ENCODE measurements at regions not wholly inside any gene's neighbourhood (a gene's known extent, or its start where the extent isn't known, plus 50 kb on each side); places are given as distances from the start of the nearest gene placed in this dataset.

DNA sequence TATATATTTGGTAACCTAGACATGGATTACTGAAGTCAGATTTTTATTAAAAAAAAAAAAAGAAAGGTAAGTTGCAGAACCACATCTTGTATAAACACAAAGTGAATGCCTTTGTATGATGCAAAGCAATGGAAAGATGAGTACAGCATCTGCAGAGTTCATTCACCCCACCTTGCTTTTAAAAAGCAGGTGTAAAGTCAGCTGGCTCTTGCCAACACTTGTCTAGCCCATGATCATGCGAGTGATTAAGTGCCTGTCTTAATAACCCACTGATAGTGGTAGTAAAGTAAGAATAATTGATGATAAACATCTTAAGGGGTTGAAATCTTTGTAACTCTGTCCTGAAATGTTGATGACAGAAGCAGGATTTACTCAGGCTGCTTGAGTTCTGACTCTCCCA, 710.4 kb downstream of the EFNB2 start:
- DNase-seq: no peak

DNA sequence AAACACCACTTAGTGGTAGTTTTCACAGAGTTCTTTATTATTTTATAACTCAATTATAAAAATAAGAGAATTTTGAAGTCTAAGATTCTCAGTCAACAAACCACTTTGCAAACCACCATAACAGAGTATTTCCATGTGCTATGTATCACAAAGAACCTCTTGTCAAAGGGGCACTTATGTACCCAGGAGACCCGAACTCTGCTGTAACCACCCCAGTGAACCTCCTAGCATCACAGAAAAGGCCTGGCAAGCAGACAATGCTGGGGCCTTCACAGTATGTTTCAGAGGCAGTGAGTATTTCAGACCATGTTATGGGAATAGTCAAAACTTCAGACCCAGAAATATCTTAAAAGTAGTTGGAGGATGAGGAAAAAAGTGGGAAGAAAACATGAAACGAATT, 714.1 kb downstream of the EFNB2 start:
- DNase-seq: no peak

DNA sequence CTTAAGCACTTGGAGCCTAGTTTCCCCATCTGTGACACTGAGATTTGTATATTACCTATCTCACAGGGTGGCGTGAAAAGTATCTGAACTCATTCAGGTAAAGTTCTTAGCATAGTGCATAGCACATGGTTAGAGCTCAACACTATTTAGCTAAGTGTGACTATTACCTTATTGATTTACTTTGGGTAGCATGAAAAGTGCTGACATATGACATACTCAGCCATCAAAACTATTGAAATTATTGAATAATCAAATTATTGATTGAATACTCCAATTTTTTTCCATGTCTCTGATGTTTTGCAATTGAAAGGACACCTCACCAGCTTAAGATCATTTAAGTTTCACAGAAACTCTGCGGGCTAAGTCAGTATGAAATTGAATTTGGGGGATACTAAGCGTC, 715.0 kb downstream of the EFNB2 start:
- no peak for DNase-seq

DNA sequence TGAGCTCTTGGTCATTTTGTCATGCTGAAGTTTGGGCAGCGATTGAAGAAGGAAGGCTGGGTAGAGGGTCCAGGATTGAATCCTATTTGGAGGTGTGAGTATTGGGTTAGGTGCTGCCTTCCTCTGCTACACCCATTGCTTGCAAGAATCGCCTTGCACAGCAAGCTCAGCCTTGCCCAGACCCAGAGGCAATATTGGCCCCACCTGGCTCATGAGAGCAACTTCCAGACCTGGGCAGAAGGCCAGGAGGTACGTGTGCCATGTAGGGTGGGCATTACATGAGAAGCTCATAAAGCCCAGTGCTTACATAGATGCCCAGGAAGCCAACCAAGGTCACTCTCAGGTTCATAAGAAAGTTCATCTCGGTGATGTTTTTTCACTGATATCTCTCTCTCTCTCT, 718.0 kb downstream of the EFNB2 start:
- DNase-seq: no peak

DNA sequence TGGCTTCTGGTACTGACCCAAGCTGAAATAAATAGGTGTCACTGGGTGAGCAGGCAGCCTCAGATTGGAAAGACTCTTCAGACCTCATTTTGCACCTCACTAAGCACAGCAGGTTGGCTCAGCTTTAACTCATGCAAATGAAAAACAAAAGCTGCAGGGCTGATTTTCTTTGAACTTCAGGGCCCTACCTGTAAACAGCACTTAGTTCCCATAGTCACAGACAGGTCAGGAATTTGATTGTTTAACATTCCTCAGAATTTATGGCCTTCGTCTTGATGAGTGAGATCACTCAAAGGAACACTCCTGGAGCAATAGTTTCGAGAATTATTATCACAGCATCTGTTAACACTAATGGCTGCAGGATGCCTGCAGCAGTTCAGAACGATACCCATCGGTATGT, 718.5 kb downstream of the EFNB2 start:
- no peak for DNase-seq

- DNase-seq: no peak
These were observed 720.6 kb downstream of the EFNB2 start for GRCh38 chr13:105814902-105815250.

DNA sequence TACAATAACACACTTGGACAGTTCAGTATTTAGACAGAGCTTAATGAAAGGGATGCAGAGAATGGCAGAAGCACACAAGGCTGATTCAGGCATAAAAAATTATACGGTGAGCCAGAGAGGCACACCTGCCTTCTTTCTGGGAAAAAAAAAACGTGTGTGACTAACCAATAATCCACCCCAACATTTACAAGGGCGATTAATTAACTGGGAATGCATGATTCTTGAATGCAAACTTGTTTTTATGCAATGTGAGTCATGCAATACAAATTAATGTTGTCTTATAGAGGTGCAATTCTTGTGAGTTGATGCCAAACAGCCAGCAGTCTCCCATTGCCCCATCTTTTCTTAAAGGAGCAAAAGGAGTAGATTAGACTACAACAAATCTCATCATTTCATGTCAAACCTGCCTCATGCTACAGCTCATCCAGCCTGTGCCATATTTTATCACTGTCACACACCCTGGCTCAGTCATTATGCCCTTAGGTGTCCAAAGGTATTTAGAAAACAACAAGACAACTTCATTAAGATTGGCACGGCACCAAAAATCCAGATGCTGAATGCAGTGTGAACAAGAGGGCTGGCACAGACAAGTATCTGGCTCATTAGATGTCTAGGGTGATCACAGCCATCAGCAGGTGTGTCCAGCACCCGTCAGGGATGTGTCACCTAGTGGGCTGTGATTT, 721.1 kb downstream of the EFNB2 start:
- DNase-seq: no peak

DNA sequence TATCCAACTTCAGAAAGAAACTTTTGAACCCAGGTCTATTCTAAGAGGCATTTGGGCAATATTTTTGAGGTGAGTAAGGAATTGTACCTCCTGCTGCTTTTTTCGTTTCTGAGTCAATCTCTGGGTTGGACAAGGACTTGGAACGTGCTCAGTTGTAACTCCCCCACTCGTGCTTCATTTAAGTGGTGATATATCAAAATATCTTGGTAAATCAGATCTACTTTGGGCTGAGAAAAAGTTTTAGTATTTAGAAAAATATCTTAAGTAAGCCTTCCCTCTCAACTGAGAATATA, 728.9 kb downstream of the EFNB2 start:
- DNase-seq: no peak

DNA sequence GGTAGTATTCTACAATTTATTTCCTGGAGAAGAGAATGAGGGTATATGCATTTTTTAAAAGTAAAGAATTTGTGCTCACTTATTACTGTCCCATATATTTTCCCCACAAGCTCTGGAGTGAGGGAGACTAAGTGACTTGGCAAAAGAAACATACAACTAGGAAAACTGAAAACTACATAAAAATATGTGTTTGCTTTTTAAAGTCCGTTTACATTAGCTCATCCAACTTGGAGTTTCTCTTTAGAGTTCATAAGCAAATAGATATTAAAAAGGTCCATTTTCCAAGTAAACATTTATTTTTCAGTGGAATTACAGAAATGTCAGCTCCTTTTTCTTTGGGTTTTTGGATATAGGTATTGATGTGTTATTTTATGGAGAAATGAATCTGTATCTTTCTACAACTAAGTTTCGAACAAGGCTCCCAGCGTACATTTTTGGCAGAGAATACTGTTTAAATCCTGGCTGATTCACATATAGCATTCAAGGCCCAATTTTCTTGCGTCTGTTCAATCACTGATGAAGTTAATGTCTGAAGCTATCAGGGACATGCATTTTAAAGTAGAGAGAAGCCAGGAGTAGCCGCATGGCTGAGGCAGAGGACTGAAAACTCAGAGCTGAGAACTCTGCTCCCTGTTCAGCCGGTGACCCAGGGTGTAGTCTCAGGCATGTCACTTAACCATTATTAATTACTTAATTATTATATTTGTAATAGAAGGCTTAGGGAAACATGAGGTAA, 729.4 kb downstream of the EFNB2 start:
- DNase-seq: no peak

DNA sequence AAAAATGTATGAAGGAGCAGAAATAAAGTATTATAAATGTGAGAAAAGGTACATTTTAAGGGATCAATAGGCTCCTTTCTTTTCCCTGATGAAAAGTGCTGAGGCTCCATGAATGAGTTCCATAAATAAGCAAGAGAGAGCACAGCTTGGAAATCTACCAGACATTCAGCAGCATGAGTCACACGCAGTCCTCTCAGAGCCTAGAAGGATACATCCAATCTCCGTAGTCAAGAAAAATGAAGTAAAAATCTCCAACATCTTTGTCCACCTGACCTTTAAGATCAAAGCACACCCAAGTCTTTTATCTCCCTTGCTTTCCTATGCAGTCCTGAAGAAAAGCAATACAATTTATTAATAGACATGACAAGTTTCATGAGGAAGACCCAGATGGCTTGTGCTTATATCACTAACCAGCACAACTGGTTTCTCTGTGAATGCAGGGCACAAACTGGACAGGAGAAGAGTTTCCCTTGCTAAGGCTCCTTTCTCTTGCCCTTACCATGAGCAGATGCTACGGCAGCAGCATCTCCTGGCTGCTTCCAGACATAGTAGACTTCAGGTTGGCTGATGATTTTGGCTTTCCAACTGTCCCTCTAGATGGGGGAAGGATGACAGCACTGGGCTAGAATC, 730.8 kb downstream of the EFNB2 start:
- no peak for DNase-seq

DNA sequence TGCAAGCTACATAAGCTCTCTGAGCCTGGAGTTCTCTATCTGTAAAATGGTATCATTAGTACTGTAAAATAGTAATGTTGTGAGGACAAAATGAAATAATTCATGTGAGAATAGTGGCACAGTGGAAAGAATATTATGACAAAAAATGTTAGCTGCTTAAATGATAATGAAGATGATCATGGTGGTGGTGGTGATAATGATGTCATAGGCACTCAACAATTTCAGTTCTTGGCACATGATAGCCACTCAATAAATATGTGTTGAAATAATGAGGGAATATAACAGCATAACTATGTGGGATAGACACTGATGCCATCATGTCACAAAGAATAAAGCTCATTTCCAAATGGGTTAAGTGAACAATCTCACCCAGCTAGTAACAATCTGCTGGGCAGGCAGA, 736.3 kb downstream of the EFNB2 start:
- DNase-seq: no peak

DNA sequence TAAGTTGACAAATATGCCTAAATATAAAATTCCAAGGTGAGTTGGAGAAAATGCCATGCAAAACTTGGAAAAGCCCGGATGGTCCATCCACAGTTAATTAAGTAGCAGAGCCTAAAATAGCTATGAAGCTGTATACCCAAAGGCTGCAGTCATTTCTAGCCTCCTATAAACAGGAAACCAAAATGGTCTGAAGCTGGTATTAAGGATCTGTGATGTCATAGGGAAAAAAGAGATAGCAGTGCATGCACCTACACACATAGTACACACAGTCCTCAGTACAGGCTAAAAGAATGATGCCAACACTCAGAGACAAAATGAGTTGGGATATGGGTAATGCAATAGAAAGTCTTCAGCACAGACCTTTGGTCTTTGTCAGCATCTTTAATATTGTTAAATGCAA, 736.9 kb downstream of the EFNB2 start:
- no peak for DNase-seq

GRCh38 chr13:105796081-105796480, 739.4 kb downstream of the EFNB2 start:
- no peak for DNase-seq

- DNase-seq: no peak
These were observed 744.5 kb downstream of the EFNB2 start for GRCh38 chr13:105790923-105791322.

- no peak for DNase-seq
These were observed 746.9 kb downstream of the EFNB2 start for GRCh38 chr13:105788530-105788929.

GRCh38 chr13:105787632-105788031, 747.8 kb downstream of the EFNB2 start:
- no peak for DNase-seq

GRCh38 chr13:105785436-105785835, 750.0 kb downstream of the EFNB2 start:
- DNase-seq: no peak

GRCh38 chr13:105783261-105783660, 752.2 kb downstream of the EFNB2 start:
- DNase-seq: no peak

DNA sequence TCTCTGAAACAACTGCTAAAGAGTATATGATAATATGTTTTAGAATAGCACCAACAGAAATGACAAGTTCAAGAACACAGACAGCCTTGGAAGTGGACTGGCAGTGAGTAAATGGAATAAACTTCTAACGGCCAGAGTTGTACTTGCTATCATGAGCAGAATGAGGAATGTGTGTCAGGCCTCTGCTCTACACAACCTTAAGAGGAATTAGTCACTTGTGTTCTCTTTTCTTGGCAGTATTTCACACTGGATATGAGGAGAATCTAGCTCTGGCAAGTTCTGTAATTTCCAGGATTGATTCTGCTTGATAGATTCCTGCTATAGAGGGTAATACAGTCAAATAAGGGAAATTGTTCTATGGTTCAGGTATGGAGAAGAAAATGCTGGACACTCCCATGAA, 757.3 kb downstream of the EFNB2 start:
- no peak for DNase-seq

DNA sequence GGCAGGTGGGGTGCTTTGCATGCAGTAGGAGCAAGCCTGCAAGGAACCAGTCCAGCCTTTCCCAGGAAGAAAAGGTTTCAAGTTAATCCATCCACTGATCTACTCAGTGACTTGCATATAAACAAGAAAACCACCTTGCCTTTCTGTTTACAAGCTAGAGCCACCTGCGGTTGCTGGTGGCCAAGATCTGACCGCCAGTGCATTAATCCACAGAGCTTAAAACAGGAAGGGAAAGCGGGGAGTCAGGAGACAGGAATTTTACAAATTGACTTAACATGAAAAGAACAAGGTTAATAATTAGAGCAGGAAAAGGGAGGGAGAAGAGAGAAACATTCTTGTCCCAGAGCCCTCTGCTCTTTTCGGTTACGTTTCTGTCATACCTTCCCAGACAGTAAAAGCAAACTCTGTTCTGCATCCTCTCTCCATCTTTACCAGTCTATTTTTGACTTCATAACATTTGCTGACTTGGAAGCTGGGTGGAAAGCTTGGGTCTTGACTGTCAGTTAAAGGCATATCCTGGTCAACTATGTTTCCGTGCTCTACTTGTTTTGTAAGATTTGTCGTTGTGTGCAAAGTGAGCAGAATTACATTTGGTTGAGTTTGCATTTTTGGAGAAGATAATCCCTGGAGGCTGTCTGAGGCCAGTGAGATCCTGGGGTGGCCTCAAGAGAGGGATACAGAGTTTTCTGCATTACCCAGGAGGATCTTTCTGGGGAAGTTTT, 760.6 kb downstream of the EFNB2 start:
- DNase-seq: no peak

GRCh38 chr13:105773863-105774538, 761.5 kb downstream of the EFNB2 start:
- DNase-seq: no peak

GRCh38 chr13:105773241-105773640, 762.2 kb downstream of the EFNB2 start:
- no peak for DNase-seq

DNA sequence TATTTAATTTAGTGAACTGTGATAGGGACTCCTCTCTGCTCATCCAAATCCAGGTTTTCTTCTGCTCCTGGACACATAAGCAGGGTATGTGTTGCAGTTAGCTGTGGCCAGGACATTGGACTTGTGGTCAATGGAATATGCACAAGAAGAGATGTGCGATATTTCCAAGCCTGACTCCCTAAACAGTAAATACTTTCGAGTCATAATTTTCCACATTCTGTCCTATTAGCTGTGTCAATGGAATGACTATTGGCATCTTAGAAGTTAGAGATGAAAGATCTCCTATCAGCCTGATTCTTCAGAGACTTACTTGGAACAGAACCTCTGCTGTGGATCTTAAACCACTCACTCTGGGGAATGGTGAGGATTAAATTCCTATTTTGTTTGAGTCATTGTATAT, 771.0 kb downstream of the EFNB2 start:
- DNase-seq: no peak

Measured in stimulated activated naive CD4-positive, alpha-beta T cell (primary cell).